GM23248 (cell line): ENCODE measurements at regions not wholly inside any gene's neighbourhood (a gene's known extent, or its start where the extent isn't known, plus 50 kb on each side); places are given as distances from the start of the nearest gene placed in this dataset.

Source experiments
- DNase-seq: peaks from one replicate; pipeline ENCODE4 v3.0.0-alpha.2; 2015
- H2AFZ ChIP-seq: fragments of 200-600 bp; sonication (generic); 2 replicates; pipeline ENCODE4 v1.6.1; 2016; ENCODE audit warnings: antibody characterized with exemption
- H3F3A ChIP-seq: fragments of 200-600 bp; sonication (generic); 2 replicates; pipeline ENCODE4 v1.6.1; 2016; ENCODE audit warnings: mild to moderate bottlenecking, antibody characterized with exemption, mixed run types; ENCODE audit not compliant: insufficient read depth
- H3K27ac ChIP-seq: fragments of 200-600 bp; sonication (generic); 2 replicates; pipeline ENCODE4 v1.5.1; 2016; ENCODE audit warnings: mild to moderate bottlenecking
- H3K27me3 ChIP-seq: fragments of 200-600 bp; sonication (generic); replicated peaks from 2 replicates; pipeline ENCODE4 v1.6.1; 2016; ENCODE audit warnings: mild to moderate bottlenecking; ENCODE audit not compliant: insufficient read depth
- H3K36me3 ChIP-seq: fragments of 200-600 bp; sonication (generic); 2 replicates; pipeline ENCODE4 v1.6.1; 2016; ENCODE audit warnings: low read depth, mild to moderate bottlenecking
- H3K4me1 ChIP-seq: fragments of 200-600 bp; sonication (generic); 2 replicates; pipeline ENCODE4 v1.6.1; 2016; ENCODE audit warnings: mild to moderate bottlenecking; ENCODE audit not compliant: insufficient read depth
- H3K4me2 ChIP-seq: fragments of 200-600 bp; sonication (generic); one replicate; pipeline ENCODE4 v1.6.1; 2016; ENCODE audit warnings: mild to moderate bottlenecking; ENCODE audit not compliant: unreplicated experiment
- H3K4me3 ChIP-seq: fragments of 200-600 bp; sonication (generic); 2 replicates; pipeline ENCODE4 v1.5.1; 2016; ENCODE audit warnings: mild to moderate bottlenecking
- H3K79me2 ChIP-seq: fragments of 200-600 bp; sonication (generic); 2 replicates; pipeline ENCODE4 v1.6.1; 2016; ENCODE audit warnings: mild to moderate bottlenecking; ENCODE audit not compliant: insufficient read depth
- H3K9ac ChIP-seq: fragments of 200-600 bp; sonication (generic); 2 replicates; pipeline ENCODE4 v1.6.1; 2016; ENCODE audit warnings: mild to moderate bottlenecking
- H3K9me2 ChIP-seq: fragments of 200-600 bp; sonication (generic); 2 replicates; pipeline ENCODE4 v1.6.1; 2016; ENCODE audit warnings: mixed run types, mild to moderate bottlenecking, moderate library complexity; ENCODE audit not compliant: insufficient read depth
- H3K9me3 ChIP-seq: fragments of 200-600 bp; sonication (generic); one replicate; pipeline ENCODE4 v1.6.1; 2017; ENCODE audit warnings: low read depth
- H4K20me1 ChIP-seq: fragments of 200-600 bp; sonication (generic); 2 replicates; pipeline ENCODE4 v1.6.0; 2016; ENCODE audit not compliant: insufficient read depth
- EZH2 ChIP-seq: fragments of 200-600 bp; sonication (generic); IDR thresholded peaks from 2 replicates; pipeline ENCODE4 v1.6.1; 2018; ENCODE audit warnings: antibody characterized with exemption, mild to moderate bottlenecking; ENCODE audit not compliant: insufficient read depth, poor library complexity, severe bottlenecking
- EZH2phosphoT487 ChIP-seq: fragments of 200-600 bp; sonication (generic); IDR thresholded peaks from 2 replicates; pipeline ENCODE4 v1.6.1; 2018; ENCODE audit warnings: antibody characterized with exemption, moderate library complexity, mild to moderate bottlenecking, low read depth; ENCODE audit not compliant: insufficient read depth
- WGBS, 2 experiments: methylation state at CpG; one replicate each; pipeline ENCODE4 v1.1.6; 2015 to 2017; ENCODE audit warnings: low lambda C conversion rate in 2 of 2, low coverage in 1 of 2; ENCODE audit errors: missing lambda C conversion rate in 2 of 2; 5-methylcytosine and 5-hydroxymethylcytosine counted together
- in situ Hi-C: fragments of 300-500 bp; cut with MboI; formaldehyde crosslinking; loops from 2 replicates; pipeline ENCODE4 v1.15.0; 2020

DNA sequence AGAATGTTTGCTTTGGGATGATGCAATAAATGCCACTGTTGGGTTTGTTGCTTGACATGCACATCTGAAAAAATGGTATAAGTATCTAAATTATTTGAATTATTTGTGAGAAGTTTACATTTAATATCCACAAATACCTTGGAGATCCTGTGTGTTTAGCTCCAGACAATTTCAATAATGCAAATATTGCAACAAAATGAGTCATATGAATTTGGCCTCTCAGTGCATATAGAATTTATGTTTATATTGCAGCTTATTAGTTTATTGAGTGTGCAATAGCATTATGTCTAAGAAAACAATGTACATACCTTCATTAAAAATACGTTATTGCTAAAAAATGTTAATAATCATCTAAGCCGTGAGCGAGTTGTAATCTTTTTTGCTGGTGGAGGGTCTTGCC lies 153.3 kb downstream of the FSCB start:
- no peaks in the 10 kb centered on the region for H3F3A ChIP-seq
- H3K4me2 ChIP-seq = no peak overlapping the region
- H2AFZ ChIP-seq = no peak overlapping the region
- H3K27ac ChIP-seq = no peak overlapping the region
- H3K4me1 ChIP-seq = no peaks in the 10 kb centered on the region
- H3K36me3 ChIP-seq = no peaks in the 10 kb centered on the region
- H4K20me1 ChIP-seq = no peaks in the 10 kb centered on the region
- WGBS, 2 experiments = 37 to 48% methylated on average over 3 of the region's 3 CpGs
- H3K9ac ChIP-seq = no peak overlapping the region
- in situ Hi-C loops = no loop called here
- H3K4me3 ChIP-seq = no peak overlapping the region
- peaks cover 5% of the 10 kb centered on the region for H3K9me3 ChIP-seq
- no peaks in the 10 kb centered on the region for H3K9me2 ChIP-seq
- TF ChIP-seq EZH2 (no peak), EZH2phosphoT487 (no peak)
- no peaks in the 10 kb centered on the region for H3K27me3 ChIP-seq
- no peaks in the 10 kb centered on the region for H3K79me2 ChIP-seq
- DNase-seq = no peak

DNA sequence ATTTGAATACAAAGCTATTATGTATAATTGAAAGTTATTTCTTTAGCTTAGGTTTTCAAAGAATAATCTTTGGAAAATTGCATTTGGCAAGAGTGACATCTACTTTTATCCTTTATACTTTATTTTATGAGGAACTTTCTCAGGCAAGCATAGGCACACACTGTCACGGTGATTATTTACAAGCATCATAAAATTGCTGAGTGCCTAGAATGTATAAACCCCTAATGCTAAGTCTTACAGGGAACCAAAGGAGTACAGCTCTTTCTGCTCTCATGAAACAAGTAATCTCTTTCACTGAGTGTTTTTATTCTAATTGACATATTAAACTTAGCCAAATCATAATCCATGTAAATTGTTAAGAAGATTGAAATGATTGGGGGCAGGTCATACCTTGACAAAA lies 154.9 kb downstream of the FSCB start:
- no peak for TF ChIP-seq EZH2
- TF ChIP-seq EZH2phosphoT487 = no peak
- H4K20me1 ChIP-seq = no peaks in the 10 kb centered on the region
- H3K4me1 ChIP-seq = no peaks in the 10 kb centered on the region
- DNase-seq = no peak
- no peak overlapping the region for H3K4me2 ChIP-seq
- no peak overlapping the region for H3K4me3 ChIP-seq
- H3K79me2 ChIP-seq = no peaks in the 10 kb centered on the region
- in situ Hi-C loops = no loop called here
- no peak overlapping the region for H2AFZ ChIP-seq
- H3K9me2 ChIP-seq = no peaks in the 10 kb centered on the region
- H3K36me3 ChIP-seq = no peaks in the 10 kb centered on the region
- H3F3A ChIP-seq = no peaks in the 10 kb centered on the region
- H3K27ac ChIP-seq = no peak overlapping the region
- peaks cover 5% of the 10 kb centered on the region for H3K9me3 ChIP-seq
- no peak overlapping the region for H3K9ac ChIP-seq
- 0 to 12% methylated on average over 1 of the region's 1 CpG for WGBS, 2 experiments
- H3K27me3 ChIP-seq = no peaks in the 10 kb centered on the region

- Histone ChIP-seq H3K79me2 (no peaks in the 10 kb centered on the region), H3K4me3 (no peak overlapping the region), H3K9ac (no peak overlapping the region), H3K27ac (no peak overlapping the region), H3K27me3 (no peaks in the 10 kb centered on the region), H3K9me3 (peaks cover 5% of the 10 kb centered on the region), H3F3A (no peaks in the 10 kb centered on the region), H3K4me1 (no peaks in the 10 kb centered on the region), H3K36me3 (no peaks in the 10 kb centered on the region), H2AFZ (no peak overlapping the region), H4K20me1 (no peaks in the 10 kb centered on the region), H3K9me2 (no peaks in the 10 kb centered on the region), H3K4me2 (no peak overlapping the region)
- no peak for DNase-seq
- 0% methylated on average over 1 of the region's 1 CpG for WGBS, 2 experiments
- in situ Hi-C loops = no loop called here
- no peak for TF ChIP-seq EZH2phosphoT487
- no peak for TF ChIP-seq EZH2
Observed at GRCh38 chr14:44347316-44347715, 159.8 kb downstream of the FSCB start.

DNA sequence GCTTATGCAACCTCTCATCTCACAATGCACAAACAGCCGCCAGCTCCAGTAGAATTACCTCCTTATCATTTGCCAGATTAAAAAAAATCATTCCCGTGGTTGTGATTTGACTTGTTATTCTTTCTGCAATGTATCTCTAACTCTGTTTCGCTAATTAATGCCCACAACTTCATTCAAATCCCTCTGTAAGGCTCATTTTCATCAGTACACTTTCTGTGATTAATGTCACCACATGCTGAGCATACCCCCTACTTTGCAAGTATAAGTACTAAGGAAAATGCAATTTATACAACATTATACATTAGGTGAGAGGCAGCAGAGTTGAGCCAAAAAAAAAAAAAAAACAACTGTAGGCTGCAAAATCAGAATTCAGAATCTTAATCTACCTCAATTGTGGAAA lies 166.0 kb downstream of the FSCB start:
- Histone ChIP-seq H3F3A (no peaks in the 10 kb centered on the region), H4K20me1 (no peaks in the 10 kb centered on the region), H3K9me3 (no peaks in the 10 kb centered on the region), H3K27me3 (no peaks in the 10 kb centered on the region), H3K27ac (no peak overlapping the region), H3K4me3 (no peak overlapping the region), H3K4me1 (no peaks in the 10 kb centered on the region), H3K9ac (no peak overlapping the region), H3K36me3 (no peaks in the 10 kb centered on the region), H3K79me2 (no peaks in the 10 kb centered on the region), H3K4me2 (no peak overlapping the region), H2AFZ (no peak overlapping the region), H3K9me2 (no peaks in the 10 kb centered on the region)
- DNase-seq = no peak
- no peak for TF ChIP-seq EZH2phosphoT487
- no peak for TF ChIP-seq EZH2
- 14 to 23% methylated on average over 3 of the region's 3 CpGs for WGBS, 2 experiments
- in situ Hi-C loops = no loop called here

GRCh38 chr14:44339862-44340261 lies 167.2 kb downstream of the FSCB start:
- no peak overlapping the region for H3K27ac ChIP-seq
- no peak overlapping the region for H3K4me2 ChIP-seq
- WGBS, 2 experiments = 52 to 55% methylated on average over 1 of the region's 1 CpG
- H3K79me2 ChIP-seq = no peaks in the 10 kb centered on the region
- no peaks in the 10 kb centered on the region for H3K4me1 ChIP-seq
- no peak overlapping the region for H2AFZ ChIP-seq
- H3K4me3 ChIP-seq = no peak overlapping the region
- H3F3A ChIP-seq = no peaks in the 10 kb centered on the region
- in situ Hi-C loops = no loop called here
- DNase-seq = no peak
- TF ChIP-seq EZH2 (no peak), EZH2phosphoT487 (no peak)
- H3K9ac ChIP-seq = no peak overlapping the region
- H3K27me3 ChIP-seq = no peaks in the 10 kb centered on the region
- no peaks in the 10 kb centered on the region for H3K9me2 ChIP-seq
- no peaks in the 10 kb centered on the region for H3K36me3 ChIP-seq
- no peaks in the 10 kb centered on the region for H4K20me1 ChIP-seq
- H3K9me3 ChIP-seq = no peaks in the 10 kb centered on the region
